GM19452 (cell line): ENCODE measurements at regions not wholly inside any gene's neighbourhood (a gene's known extent, or its start where the extent isn't known, plus 50 kb on each side); places are given as distances from the start of the nearest gene placed in this dataset.

Experiments used
- ATAC-seq: cut with Tn5 transposase; IDR thresholded peaks from one replicate; pipeline ENCODE4 v1.9.1; 2021; ENCODE audit not compliant: unreplicated experiment

DNA sequence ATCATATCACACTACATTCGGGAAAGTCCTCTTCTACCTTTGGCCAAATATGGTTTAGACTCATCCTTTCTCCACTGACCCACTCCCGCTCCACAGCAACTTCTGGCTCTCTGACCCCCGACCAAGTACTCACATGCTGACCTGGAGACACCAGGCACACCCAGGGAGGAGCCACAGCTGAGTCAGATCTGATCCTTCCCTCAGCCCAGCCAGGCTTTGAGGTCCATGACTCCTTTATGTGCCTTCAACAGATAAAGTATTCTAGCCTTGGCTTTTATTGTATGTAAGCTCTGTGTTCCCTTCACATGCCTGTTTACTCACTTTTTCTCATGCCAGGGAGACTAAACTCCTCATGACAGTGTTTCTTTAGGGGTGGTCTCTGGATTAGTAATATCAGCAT is 166.9 kb upstream of the UMPS start:
- ATAC-seq, result no peak

DNA sequence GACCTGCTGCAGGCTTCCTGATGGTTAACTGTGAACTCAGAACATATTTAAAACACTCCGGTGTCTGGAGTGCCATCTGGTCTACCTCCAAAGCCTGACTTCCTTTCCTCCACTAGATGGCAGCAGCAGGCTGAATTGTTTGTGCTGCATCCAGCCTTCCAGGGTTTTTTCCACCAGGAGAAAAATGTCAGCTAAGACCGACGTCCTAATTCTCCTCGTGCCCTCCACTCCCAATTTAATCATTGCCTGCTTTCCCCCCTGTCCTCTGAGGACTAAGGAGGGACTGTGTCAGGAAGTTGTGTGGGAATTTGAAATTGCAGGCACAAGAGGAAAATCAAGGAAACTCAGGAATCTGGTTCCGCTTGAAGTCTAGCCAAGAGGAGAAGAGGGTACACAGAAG is 165.2 kb upstream of the UMPS start:
- ATAC-seq, result no peak

DNA sequence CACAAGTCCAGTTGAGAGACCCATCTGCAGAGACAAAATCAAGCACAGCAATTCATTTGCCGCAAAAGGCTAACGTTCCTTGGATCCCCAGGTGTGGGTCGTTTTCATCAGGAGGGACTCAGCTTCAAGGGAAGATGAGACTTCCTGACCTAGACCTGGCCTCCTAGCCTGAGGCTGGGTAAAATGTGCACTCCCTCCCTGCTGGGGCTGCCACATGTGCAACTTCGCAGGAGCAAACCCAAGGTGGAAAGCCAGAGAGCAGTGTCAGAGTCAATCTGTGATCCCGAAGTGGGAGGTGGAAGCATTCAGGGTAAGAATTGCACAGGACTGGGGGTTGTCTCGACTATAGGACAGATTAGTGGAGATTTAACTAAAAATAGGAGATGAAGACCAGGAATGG is 164.7 kb upstream of the UMPS start:
- no peak for ATAC-seq

DNA sequence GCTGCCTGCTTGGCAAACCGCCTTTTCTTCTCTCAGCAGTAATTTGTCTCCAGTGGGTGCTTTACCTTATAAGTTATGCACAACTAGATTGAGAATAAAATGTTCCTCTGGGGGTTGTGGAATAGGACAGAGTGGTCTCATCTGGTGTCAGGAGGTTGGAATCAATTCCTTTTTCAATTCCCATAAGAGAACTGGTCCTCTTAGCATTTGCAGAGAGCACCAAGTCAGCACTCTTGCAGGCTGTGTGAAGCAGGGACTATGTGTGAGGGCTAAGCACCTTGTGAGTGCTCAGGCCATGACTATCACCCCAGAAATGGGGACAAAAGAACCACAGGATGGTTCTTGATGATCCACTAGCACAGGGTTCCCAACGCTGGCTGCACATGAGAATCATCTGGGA is 163.6 kb upstream of the UMPS start:
- no peak for ATAC-seq

DNA sequence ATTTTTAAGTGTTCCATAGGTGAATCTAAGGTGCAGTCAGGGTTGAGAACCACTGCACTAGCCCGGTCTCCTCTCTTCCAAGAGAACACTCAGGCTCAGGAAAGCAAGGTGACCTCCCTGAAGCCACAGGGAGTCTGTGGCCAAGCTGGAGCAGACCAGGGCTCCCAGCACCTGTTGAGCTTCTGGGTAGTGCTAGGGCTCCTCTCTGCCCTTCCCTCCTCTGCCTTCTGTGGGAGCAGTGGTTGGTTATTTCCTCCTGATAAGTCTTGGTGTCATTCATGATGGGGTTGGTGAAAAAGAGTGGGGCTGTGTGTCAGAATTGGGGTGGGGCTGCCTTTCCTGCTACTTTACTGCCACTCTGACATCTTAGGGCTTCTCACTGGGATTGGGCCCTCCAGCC is 163.1 kb upstream of the UMPS start:
- no peak for ATAC-seq

DNA sequence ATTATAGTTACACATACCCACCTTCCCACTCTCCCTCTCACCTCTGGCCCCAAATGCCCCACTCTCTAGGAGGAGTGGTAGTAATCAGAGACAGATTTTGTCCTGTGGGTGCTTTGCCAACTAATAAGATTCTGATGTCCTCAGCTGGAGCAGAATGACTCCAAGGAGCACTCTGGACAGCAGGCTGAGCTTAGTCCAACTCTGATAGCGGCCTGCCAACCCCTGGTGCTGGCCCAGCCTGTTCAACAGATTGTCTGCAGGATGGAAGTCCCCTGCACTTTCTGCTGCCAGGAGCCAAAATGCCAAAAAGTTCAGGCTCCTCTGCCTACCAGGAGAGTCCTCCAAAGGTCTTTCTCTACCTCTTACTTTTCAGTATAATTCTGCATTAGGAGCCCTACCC is 160.5 kb upstream of the UMPS start:
- ATAC-seq, result no peak

DNA sequence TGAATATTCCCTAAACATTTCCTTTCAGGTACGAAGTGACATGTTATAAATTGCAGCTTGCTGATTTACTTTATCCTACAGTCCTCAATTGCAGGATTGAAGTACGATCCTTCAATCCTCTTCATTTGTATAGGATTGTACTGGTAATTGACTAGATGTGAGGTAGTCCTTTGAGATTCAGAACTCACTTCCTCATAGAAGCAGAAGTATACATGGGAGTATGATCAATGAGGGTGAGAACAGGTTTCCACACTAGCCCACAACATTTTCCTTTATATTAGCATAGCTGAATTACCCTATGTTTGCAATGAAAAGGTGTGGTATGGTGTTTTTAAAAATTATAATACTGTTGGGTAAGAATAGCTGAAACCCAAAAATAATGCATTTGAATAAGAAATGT is 160.0 kb upstream of the UMPS start:
- ATAC-seq, result no peak

DNA sequence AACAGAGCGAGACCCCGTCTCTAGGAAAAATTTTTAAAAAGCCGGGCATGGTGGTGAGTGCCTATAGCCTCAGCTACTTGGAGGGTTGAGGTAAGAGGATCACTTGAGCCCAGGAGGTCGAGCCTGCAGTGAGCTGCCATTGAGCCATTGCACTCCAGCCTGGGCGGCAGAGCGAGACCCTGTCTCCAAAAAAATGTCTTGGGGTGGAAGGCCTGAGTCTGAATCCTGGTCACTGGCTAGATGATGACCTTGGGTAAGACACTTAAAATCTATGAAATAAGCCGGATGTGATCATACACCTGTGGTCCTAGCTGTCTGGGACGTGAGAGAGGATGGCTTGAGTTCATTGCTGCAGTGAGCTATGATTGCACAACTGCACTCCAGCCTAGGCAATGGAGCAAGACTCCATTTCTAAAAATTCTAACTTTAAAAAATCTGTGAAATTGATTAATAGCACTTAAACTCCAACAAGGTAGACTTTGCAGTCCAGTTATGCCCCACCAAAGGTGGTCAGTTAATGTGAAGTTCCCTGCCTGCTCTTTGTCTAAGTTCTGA is 157.3 kb upstream of the UMPS start:
- no peak for ATAC-seq

DNA sequence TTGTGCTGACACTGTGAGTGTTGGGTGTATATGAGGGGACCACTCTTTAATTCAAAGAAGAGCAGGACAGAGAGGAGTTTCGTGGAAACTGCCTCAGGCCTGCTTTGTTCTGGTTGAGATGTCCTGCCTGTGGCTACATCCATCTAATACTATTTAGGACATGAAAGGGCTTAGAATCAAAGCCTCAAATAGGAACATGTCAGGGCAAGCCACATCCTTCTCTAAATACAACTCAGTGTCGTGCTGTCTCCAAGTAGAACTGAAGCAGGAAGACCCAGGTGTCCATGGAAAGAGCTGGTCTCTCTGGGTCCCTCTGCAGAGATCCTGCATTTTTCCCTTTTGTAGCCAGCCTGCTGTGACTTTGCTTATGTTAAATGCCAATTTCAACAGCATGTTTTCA is 156.2 kb upstream of the UMPS start:
- ATAC-seq, result no peak

DNA sequence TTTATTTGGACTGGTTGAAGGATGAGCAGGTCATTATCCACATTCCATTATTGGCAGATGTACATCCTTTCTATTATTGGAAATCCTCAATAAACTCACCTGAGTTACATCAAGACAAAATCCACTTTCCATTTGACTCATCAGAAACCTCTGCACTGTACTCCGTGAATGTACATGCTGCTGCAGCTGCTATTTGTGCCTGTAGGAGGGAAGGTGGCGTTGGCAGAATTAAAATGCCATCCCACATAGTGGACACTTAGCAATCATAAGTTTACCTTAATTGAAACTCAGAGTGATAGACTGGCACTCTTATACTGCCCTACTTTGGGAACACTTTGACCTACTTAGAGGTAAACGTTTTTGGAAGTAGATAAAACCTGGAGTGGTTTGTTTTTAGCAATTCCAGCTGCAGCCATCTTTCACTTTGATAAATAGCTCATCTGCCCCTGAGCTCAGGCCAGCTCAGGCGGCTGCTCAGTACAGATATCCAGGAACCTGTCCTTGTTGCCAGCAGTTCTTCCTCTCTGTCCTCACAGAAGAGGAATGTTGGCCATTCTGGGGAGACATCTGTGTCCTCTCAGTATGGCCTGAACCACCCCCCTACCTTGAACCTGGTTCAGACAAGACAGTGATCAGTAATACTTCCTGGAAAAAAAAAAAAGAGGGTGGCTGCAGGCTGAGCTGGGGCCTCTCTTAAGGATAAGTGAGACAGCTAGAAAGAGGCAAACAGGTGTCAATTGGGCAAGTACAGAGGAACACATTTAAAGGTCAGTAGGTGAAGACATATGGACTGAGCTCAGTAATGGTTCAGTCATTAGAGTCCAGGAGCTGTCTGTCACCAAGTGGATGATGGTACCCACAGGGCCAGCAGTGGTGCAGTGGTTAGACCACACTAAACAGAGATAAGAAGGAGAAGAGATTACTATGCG is 153.4 kb upstream of the UMPS start:
- no peak for ATAC-seq

DNA sequence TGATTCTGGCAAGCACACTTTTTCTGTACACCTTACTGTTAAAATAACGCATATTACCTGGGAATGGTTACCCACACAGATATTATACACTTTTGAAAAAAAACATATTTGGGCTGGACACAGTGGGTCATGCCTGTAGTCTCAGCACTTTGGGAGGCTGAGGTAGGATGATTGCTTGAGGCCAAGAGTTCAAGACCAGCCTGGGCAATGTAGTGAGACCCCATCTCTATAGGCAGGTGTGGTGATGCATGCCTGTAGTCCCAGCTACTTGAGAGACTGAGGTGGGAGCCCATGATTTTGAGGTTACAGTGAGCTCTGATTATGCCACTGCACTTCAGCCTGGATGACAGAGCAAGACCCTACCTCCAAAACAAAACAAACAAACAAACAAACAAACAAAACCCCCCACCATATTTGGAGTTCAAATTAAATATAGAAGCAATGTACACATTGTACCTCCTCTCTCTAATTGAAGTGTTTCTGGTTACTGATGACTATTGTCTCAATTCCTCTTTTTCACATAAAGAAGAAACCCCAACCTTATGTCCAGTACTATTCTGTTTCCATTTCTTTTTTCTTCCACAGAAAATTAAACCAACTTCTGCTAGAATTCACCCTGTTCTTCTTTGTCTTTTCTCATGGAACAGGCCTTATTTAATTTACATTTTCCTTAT is 152.6 kb upstream of the UMPS start:
- ATAC-seq, result no peak

DNA sequence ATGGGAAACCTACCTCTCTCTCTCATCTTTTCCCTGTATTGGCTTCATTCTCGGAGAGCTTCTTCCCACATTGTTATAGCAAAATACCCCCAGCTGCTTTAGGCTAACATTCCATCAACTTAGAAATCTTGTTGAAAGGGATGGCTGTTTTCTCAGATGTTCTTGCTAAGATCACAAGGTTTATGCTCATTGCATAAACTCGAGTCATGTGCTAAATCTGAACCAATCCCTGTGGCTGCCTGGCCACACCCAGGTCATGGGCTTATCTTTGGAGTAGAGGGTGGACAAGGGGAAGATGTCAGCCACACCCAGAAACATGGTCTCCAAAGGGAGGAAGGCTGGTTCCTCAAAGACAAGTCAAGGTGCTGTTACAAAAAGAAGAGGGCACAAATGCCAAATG is 150.6 kb upstream of the UMPS start:
- ATAC-seq, result no peak

DNA sequence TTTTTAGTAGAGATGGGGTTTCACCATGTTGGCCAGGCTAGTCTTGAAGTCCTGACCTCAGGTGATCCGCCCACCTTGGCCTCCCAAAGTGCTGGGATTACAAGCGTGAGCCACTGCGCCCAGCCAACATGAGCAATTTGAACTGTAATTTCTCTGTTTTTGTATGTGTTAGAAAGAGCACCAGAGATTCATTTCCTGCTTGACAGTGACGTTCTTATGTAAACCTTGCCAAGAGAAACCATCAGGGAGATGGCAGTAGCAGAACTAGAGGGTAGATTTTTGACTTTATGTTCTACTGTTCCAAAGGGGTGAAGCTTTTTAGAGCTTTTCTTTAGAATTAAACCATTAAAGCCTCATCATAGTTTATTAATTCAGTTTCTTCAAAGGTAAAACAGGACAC is 148.1 kb upstream of the UMPS start:
- no peak for ATAC-seq

DNA sequence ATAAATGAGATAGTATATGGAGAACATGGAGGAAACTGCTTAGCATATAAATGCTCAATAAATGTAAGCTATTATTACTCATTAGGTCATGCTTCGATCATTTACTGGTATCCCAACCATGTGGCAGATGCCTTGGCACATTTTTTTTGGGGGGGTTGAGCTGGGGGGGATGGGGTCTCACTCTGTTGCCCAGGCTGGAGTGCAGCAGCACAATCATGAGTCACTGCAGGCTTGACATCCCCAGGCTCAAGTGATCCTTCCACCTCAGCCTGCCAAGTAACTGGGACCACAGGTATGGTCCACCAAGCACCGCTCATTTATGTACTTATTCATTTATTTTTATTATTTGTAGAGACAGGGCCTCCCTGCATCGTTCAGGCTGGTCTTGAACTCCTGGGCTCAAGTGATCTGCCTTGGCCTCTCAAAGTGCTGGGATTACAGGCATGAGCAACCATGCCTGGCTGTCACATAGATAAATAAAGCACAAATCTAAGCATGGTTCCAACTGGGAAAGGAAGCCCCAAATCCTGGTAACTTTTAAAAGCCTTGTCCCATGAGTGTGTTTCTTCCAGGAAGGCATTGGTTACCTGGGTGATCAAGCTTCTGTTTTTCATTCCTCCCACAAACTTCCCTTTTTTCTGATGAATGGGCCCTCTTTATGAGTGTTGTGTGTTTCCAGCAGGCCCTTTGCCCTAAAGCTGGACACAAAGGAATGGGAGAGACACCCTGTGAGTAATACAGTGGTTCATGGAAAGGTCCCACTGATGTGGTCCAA is 147.4 kb upstream of the UMPS start:
- no peak for ATAC-seq

DNA sequence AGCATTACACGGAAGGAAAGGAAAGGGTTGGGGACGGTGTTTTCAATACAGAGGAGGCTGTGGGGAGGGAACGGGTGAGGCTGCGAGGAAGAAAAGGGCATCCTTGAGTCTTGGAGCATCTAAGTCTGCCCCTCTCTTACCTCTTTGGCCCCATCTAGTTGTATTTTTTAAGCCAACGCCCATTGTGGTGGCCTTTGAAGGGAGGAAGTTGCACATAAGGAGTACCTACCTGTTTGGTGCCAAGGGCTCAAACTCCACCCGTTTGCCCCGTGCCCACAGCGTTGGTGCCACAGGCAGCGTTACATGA is 146.1 kb upstream of the UMPS start:
- ATAC-seq, result no peak

DNA sequence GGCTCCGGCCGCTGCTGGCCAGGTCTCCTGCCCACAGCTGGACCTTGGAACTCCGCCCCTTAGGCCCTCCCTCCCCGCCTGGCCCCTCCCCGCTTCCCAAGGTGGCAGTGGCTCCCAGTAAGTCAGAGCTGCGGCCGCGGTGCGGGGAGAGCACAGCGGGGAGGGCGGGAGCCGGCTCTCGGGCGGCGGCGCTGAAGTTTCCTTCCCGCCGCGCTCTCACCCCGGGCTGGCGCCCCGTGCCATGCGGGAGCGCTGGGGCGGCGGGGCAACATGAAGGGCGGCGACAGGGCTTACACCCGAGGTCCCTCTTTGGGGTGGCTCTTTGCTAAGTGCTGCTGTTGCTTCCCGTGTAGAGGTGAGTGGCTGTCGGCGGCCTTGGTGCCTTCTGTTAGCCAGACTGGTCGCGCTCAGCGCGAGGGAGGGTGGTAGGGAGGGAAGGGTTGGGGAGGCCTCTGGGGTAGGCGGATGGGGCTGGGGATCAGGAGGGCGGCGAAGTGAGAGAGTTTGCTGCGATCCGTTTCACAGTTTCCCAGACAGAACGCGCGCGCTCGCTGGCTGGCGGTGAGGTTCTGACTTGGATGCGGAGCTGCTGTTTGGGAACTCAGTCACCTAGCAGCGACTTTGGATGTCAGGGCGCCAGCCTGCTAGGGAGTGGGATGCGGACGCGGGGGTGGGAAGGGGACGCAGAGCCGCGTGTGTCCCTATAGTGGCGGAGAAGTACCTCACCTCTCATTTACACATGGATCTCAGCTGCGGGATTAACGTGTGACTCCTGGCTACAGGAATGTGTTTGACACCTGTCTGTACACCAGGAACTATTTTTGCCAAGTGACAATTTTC is 145.5 kb upstream of the UMPS start:
- ATAC-seq, result no peak

DNA sequence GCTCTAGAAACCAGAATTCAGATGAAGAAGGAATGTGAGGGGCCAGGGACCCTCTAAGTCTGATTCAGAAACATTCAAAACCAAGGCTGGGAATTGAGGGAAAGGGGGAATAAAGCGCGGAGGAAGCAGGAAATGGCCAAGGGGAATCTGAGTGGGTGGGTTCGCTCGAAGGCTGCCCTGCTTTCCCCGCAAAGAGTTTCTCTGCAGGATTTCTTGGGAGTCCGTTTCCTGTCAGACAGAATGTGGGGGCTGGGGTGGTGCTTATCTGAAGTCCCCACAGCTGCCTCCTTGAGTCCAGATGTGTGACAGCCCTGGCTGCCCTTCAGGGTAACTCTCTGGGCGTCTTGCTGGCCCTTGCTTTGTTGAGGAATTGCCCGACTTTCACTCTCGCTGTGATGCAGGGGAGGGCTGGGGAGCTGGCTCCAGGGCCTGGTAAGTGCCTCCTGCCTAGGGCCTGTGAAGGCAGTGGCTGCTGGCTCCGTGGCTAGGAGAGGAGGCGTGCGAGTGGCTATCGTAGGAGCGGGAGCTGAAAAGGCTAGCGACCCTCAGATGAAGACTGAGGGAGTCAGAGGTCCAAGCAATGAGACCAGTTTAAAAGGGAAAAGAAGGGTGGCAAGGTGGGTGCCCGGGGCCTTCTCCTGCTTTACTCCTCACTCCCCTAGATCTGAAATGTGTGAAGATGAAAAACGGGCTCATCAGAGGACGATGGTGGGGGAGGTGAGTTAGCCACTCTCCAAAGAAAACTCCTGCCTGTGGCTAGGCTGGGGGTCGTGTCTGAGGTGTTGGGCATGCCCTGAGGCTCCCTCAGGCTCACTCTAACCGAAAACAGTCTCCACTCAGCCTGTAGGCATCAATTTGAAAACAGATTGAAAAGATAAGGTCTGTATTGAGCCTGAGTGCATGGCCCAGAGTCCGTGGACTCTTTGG is 143.9 kb upstream of the UMPS start:
- ATAC-seq, result no peak

DNA sequence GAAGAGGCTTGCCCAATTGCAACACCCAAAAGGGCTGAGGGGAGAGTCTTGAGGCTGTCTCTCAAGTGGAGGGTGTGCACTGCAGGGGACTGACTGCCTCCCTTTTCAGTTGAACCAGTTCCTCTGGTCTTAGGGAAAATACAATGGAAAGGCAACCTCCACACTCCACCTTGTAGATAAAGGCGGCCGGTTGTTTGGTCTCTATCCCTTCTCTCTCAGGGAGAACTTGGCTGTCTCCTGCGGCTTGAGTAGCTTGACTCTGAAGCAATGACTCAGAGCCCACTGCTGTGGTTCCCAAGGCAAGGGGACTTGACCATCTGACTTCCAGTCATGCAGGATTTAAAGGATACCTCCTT is 143.2 kb upstream of the UMPS start:
- ATAC-seq, result no peak

DNA sequence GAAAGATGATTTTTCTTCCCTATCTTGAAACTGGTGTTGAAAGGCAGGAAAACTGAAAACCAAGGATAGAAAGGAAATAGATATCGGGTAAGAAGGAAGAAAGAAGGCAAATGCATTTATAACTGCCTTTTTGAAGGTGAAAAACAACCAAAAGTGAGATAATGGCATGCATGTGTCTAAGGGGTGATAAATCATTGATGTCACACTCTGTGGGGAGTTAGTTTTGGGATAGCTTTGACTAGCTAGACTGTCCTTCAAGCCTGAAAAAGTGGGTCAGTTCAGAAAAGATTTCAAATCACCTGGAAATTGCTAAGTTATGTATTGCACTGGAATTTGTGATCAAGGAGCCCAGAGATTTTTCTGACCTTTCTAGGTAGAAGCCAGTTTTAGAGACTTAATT is 142.2 kb upstream of the UMPS start:
- no peak for ATAC-seq

DNA sequence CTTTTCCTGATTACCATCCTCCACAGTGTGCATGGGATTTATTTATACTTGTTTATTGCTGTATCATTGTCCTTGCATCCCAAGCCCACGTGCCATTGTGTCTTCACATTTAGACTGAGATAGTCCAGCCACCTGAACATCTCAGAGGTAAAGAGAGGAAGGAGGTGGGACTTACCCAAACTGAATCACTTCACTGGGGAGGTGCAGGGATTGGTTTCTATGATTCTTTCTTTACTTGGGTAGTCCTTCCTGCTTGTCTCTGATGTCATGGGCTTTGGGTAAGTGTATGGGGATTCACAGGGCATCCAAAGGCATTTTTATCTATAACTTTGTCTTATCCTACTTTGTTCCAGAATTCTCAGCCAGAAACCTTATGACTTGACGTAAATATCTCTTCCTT is 141.5 kb upstream of the UMPS start:
- ATAC-seq, result no peak
